Neural cell (in vitro differentiated cells): ENCODE measurements at regions not wholly inside any gene's neighbourhood (a gene's known extent, or its start where the extent isn't known, plus 50 kb on each side); places are given as distances from the start of the nearest gene placed in this dataset.

ENCODE experiments used
- H2AFZ ChIP-seq: fragments of 200-600, 300-800 bp; sonication (generic), shearing (Covaris generic); 2 replicates; pipeline ENCODE4 v1.6.0; 2014; ENCODE audit warnings: low read depth, mild to moderate bottlenecking, antibody characterized with exemption, low read length, moderate library complexity
- H3F3A ChIP-seq: fragments of 200-600 bp; shearing (Covaris generic); 2 replicates; pipeline ENCODE4 v1.6.1; 2016; ENCODE audit warnings: mild to moderate bottlenecking, moderate library complexity, mixed read lengths, antibody characterized with exemption, low read length; ENCODE audit not compliant: insufficient read depth, poor library complexity, severe bottlenecking
- H3K27ac ChIP-seq: fragments of 200-600, 300-800 bp; sonication (generic), shearing (Covaris generic); 2 replicates; pipeline ENCODE4 v1.5.1; 2014; ENCODE audit warnings: mild to moderate bottlenecking, low read length, moderate library complexity
- H3K27me3 ChIP-seq: fragments of 300-800, 200-600 bp; sonication (generic), shearing (Covaris generic); 2 replicates; pipeline ENCODE4 v1.6.0; 2014; ENCODE audit warnings: mild to moderate bottlenecking, low read depth, low read length, moderate library complexity; ENCODE audit not compliant: insufficient read depth
- H3K36me3 ChIP-seq: fragments of 300-800, 200-600 bp; sonication (generic), shearing (Covaris generic); 2 replicates; pipeline ENCODE4 v1.5.1; 2014; ENCODE audit warnings: mild to moderate bottlenecking, antibody characterized with exemption, low read length, moderate library complexity; ENCODE audit not compliant: insufficient read depth
- H3K4me2 ChIP-seq: fragments of 300-800, 200-600 bp; sonication (generic), shearing (Covaris generic); 2 replicates; pipeline ENCODE4 v1.6.0; 2014; ENCODE audit warnings: mild to moderate bottlenecking, low read length
- H3K4me3 ChIP-seq: fragments of 300-800, 200-600 bp; sonication (generic), shearing (Covaris generic); 2 replicates; pipeline ENCODE4 v1.5.1; 2014; ENCODE audit warnings: mild to moderate bottlenecking, low read length, moderate library complexity
- H3K79me2 ChIP-seq: fragments of 200-600 bp; shearing (Covaris generic); replicated peaks from 2 replicates; pipeline ENCODE4 v1.6.0; 2014; ENCODE audit warnings: mild to moderate bottlenecking, low read length, moderate library complexity; ENCODE audit not compliant: insufficient read depth
- H3K9ac ChIP-seq: fragments of 300-800, 200-600 bp; sonication (generic), shearing (Covaris generic); 2 replicates; pipeline ENCODE4 v1.6.1; 2016; ENCODE audit warnings: mild to moderate bottlenecking, low read length, mixed read lengths
- H3K9me2 ChIP-seq: fragments of 200-600 bp; shearing (Covaris generic); 2 replicates; pipeline ENCODE4 v1.6.1; 2016; ENCODE audit warnings: mild to moderate bottlenecking, low read length, mixed read lengths; ENCODE audit not compliant: insufficient read depth
- H3K9me3 ChIP-seq: fragments of 200-600, 300-800 bp; sonication (generic), shearing (Covaris generic); 2 replicates; pipeline ENCODE4 v1.6.1; 2016; ENCODE audit warnings: mild to moderate bottlenecking, mixed run types, low read length, moderate library complexity, mixed read lengths
- H4K20me1 ChIP-seq: fragments of 200-600 bp; shearing (Covaris generic); 2 replicates; pipeline ENCODE4 v1.6.1; 2016; ENCODE audit warnings: mild to moderate bottlenecking, mixed run types; ENCODE audit not compliant: insufficient read depth
- EP300 ChIP-seq: fragments of 450-650 bp; conservative IDR thresholded peaks from 2 replicates; pipeline ENCODE4 v1.6.1; 2014; ENCODE audit warnings: antibody characterized with exemption, mild to moderate bottlenecking, moderate library complexity; ENCODE audit not compliant: poor library complexity, severe bottlenecking
- EZH2 ChIP-seq: fragments of 200-600, 300-800 bp; shearing (Covaris generic), sonication (generic); IDR thresholded peaks from 2 replicates; pipeline ENCODE4 v1.6.1; 2014; ENCODE audit warnings: antibody characterized with exemption, low read length, borderline replicate concordance, mild to moderate bottlenecking; ENCODE audit not compliant: insufficient read depth, poor library complexity, severe bottlenecking
- MXI1 ChIP-seq: fragments of 450-650 bp; conservative IDR thresholded peaks from 2 replicates; pipeline ENCODE4 v1.6.1; 2014; ENCODE audit warnings: antibody characterized with exemption, mild to moderate bottlenecking; ENCODE audit not compliant: poor library complexity, severe bottlenecking
- POLR2AphosphoS5 ChIP-seq: IDR thresholded peaks from 2 replicates; pipeline ENCODE4 v1.6.1; 2012
- RAD21 ChIP-seq: fragments of 450-650 bp; conservative IDR thresholded peaks from 2 replicates; pipeline ENCODE4 v1.6.1; 2014; ENCODE audit warnings: antibody characterized with exemption, mild to moderate bottlenecking, moderate library complexity
- SMC3 ChIP-seq: fragments of 450-650 bp; conservative IDR thresholded peaks from 2 replicates; pipeline ENCODE4 v1.6.1; 2014; ENCODE audit warnings: antibody characterized with exemption, mild to moderate bottlenecking, moderate library complexity; ENCODE audit not compliant: poor library complexity
- TAF1 ChIP-seq: IDR thresholded peaks from 2 replicates; pipeline ENCODE4 v1.6.1; 2012; ENCODE audit warnings: low read depth
- TF ChIP-seq, protein P1 (sequence below): fragments of 450-650 bp; IDR thresholded peaks from 2 replicates; pipeline ENCODE4 v1.5.1; 2014; ENCODE audit warnings: antibody characterized with exemption, mild to moderate bottlenecking, moderate library complexity; ENCODE audit not compliant: poor library complexity, severe bottlenecking
- TF ChIP-seq, protein P2 (sequence below): IDR thresholded peaks from 2 replicates; pipeline ENCODE4 v1.6.1; 2012; ENCODE audit warnings: borderline replicate concordance

DNA sequence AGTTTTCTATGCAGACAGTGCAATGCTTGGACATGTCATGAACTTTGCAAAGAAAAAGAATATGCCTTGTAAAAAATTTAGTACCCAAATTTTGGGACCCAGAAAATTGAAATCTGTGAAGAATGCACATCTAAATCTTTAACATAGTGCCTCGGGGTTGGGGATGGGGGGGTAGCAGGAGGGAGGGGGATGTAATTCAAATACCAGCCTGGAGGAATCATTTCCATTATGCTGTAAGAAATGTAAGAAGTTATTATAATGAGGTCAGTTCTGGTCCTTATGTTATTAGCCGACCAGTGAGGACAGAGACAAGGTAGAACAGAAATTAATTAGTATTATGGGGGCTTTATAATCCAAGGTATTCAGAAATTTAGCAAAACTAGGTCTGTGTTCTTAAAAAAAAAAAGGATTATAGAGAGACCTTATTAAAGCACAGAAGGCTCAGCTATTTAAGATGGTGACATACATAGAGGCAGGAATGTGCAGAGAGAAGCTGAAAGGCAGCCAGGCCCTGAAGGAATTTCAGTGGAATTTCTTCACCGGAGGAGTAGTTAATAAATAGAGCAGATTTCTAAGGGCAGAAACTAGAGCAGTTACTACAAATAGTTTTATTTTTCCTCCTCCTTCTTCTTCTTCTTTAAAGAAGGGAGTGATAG lies 89.0 kb upstream of the RBMS1 start:
- no peaks in the 10 kb centered on the region for H4K20me1 ChIP-seq
- H3K27ac ChIP-seq, result no peak overlapping the region
- no peak overlapping the region for H2AFZ ChIP-seq
- no peaks in the 10 kb centered on the region for H3K27me3 ChIP-seq
- H3K79me2 ChIP-seq, result no peaks in the 10 kb centered on the region
- H3K4me2 ChIP-seq, result no peak overlapping the region
- H3K36me3 ChIP-seq, result no peaks in the 10 kb centered on the region
- H3K9me2 ChIP-seq, result no peaks in the 10 kb centered on the region
- no peaks in the 10 kb centered on the region for H3F3A ChIP-seq
- H3K4me3 ChIP-seq, result no peak overlapping the region
- TF ChIP-seq, protein P1, sequence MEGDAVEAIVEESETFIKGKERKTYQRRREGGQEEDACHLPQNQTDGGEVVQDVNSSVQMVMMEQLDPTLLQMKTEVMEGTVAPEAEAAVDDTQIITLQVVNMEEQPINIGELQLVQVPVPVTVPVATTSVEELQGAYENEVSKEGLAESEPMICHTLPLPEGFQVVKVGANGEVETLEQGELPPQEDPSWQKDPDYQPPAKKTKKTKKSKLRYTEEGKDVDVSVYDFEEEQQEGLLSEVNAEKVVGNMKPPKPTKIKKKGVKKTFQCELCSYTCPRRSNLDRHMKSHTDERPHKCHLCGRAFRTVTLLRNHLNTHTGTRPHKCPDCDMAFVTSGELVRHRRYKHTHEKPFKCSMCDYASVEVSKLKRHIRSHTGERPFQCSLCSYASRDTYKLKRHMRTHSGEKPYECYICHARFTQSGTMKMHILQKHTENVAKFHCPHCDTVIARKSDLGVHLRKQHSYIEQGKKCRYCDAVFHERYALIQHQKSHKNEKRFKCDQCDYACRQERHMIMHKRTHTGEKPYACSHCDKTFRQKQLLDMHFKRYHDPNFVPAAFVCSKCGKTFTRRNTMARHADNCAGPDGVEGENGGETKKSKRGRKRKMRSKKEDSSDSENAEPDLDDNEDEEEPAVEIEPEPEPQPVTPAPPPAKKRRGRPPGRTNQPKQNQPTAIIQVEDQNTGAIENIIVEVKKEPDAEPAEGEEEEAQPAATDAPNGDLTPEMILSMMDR, result no peak
- no peak for TF ChIP-seq EP300
- TF ChIP-seq EZH2, result no peak
- no peak for TF ChIP-seq RAD21
- no peak for TF ChIP-seq SMC3
- TF ChIP-seq, protein P2, sequence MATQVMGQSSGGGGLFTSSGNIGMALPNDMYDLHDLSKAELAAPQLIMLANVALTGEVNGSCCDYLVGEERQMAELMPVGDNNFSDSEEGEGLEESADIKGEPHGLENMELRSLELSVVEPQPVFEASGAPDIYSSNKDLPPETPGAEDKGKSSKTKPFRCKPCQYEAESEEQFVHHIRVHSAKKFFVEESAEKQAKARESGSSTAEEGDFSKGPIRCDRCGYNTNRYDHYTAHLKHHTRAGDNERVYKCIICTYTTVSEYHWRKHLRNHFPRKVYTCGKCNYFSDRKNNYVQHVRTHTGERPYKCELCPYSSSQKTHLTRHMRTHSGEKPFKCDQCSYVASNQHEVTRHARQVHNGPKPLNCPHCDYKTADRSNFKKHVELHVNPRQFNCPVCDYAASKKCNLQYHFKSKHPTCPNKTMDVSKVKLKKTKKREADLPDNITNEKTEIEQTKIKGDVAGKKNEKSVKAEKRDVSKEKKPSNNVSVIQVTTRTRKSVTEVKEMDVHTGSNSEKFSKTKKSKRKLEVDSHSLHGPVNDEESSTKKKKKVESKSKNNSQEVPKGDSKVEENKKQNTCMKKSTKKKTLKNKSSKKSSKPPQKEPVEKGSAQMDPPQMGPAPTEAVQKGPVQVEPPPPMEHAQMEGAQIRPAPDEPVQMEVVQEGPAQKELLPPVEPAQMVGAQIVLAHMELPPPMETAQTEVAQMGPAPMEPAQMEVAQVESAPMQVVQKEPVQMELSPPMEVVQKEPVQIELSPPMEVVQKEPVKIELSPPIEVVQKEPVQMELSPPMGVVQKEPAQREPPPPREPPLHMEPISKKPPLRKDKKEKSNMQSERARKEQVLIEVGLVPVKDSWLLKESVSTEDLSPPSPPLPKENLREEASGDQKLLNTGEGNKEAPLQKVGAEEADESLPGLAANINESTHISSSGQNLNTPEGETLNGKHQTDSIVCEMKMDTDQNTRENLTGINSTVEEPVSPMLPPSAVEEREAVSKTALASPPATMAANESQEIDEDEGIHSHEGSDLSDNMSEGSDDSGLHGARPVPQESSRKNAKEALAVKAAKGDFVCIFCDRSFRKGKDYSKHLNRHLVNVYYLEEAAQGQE, result no peak
- TF ChIP-seq POLR2AphosphoS5, result no peak
- no peak for TF ChIP-seq MXI1
- TF ChIP-seq TAF1, result no peak
- H3K9ac ChIP-seq, result no peak overlapping the region
- no peaks in the 10 kb centered on the region for H3K9me3 ChIP-seq

DNA sequence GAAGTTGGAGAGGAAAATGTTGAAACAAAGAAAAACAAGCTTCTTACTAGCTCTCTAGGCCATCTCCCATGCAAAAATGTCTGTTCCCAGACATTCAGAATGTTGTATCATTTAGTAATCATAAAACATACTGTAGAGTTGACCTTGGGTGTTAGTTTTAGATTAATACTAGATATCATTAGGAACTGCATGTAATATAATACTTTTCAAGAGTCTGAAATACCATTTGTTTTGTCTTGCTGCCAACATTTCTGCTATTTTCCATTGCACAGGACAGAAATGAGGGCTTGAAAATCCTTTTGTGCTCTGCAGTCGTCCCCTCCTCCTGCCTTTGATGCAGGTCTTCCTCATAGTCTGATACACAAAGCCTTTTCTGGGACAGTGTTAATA lies 89.5 kb upstream of the RBMS1 start:
- Histone ChIP-seq H3K9ac (no peak overlapping the region), H3K27ac (no peak overlapping the region)
- TF ChIP-seq, protein P2, result no peak
- TF ChIP-seq SMC3, result no peak
- TF ChIP-seq EZH2, result no peak
- TF ChIP-seq EP300, result no peak
- no peak for TF ChIP-seq TAF1
- TF ChIP-seq MXI1, result no peak
- TF ChIP-seq, protein P1, result no peak
- TF ChIP-seq POLR2AphosphoS5, result no peak
- TF ChIP-seq RAD21, result no peak

More for the DNA sequence above, 89.5 kb upstream of the RBMS1 start:
- Histone ChIP-seq H3K79me2 (no peaks in the 10 kb centered on the region), H3F3A (no peaks in the 10 kb centered on the region), H3K4me3 (no peak overlapping the region), H3K9me2 (no peaks in the 10 kb centered on the region), H3K4me2 (no peak overlapping the region), H2AFZ (no peak overlapping the region), H4K20me1 (no peaks in the 10 kb centered on the region), H3K27me3 (no peaks in the 10 kb centered on the region), H3K9me3 (no peaks in the 10 kb centered on the region), H3K36me3 (no peaks in the 10 kb centered on the region)
